Peyer's patch (tissue), 4 donors: ENCODE measurements at regions not wholly inside any gene's neighbourhood (a gene's known extent, or its start where the extent isn't known, plus 50 kb on each side); places are given as distances from the start of the nearest gene placed in this dataset.

Source experiments
- DNase-seq, 3 donors: peaks; one replicate each; pipeline ENCODE4 v3.0.0-alpha.2; 2017 to 2019
- H3K27ac ChIP-seq, 4 donors: fragments of 200-600 bp; sonication (generic); one replicate each; pipeline ENCODE4 v1.5.1; 2016 to 2019
- H3K27me3 ChIP-seq, 2 donors: fragments of 200-600 bp; sonication (generic); one replicate each; pipeline ENCODE4 v1.5.1; 2019
- H3K36me3 ChIP-seq, 3 donors: fragments of 200-600 bp; sonication (generic); one replicate each; pipeline ENCODE4 v1.5.1; 2016 to 2019
- H3K4me1 ChIP-seq, 4 donors: fragments of 200-600 bp; sonication (generic); one replicate each; pipeline ENCODE4 v1.5.1; 2016 to 2019
- H3K4me3 ChIP-seq, 4 donors: fragments of 200-600 bp; sonication (generic); 1 replicate in 3 of 4; 2 replicates in 1 of 4; pipeline ENCODE4 v1.5.1; 2016 to 2019; ENCODE audit warnings: mild to moderate bottlenecking in 1 of 4
- H3K9me3 ChIP-seq, 4 donors: fragments of 200-600 bp; sonication (generic); one replicate each; pipeline ENCODE4 v1.5.1; 2016 to 2019; ENCODE audit warnings: mild to moderate bottlenecking in 1 of 4
- CTCF ChIP-seq, 6 experiments: fragments of 450-650 bp in 4 of 6; fragments of 200-600 bp in 2 of 6; sonication (generic) in 1 of 6; IDR thresholded peaks; one replicate each; pipeline ENCODE4 v1.5.1; 2017 to 2019; ENCODE audit warnings: antibody characterized with exemption in 6 of 6, mild to moderate bottlenecking in 3 of 6, moderate library complexity in 1 of 6
- POLR2A ChIP-seq, 2 donors: fragments of 450-650 bp; IDR thresholded peaks; one replicate each; pipeline ENCODE4 v1.5.1; 2017; ENCODE audit warnings: antibody characterized with exemption in 2 of 2, mild to moderate bottlenecking in 2 of 2, moderate library complexity in 2 of 2

- DNase-seq, result no peak
- Histone ChIP-seq H3K9me3 (peaks cover 0 to 4% (median 0%) of the 10 kb centered on the region in 4 donors), H3K27ac (no peak overlapping the region), H3K27me3 (no peaks in the 10 kb centered on the region), H3K36me3 (no peaks in the 10 kb centered on the region), H3K4me1 (no peaks in the 10 kb centered on the region), H3K4me3 (no peak overlapping the region)
- TF ChIP-seq CTCF (IDR thresholded peaks at IDR 0.05) (no peak), POLR2A (IDR thresholded peaks at IDR 0.05) (no peak)
Measured at GRCh38 chr9:8036914-8037524, 237.4 kb upstream of the DMAC1 start.

GRCh38 chr9:8033794-8034193, 234.2 kb upstream of the DMAC1 start:
- TF ChIP-seq CTCF (IDR thresholded peaks at IDR 0.05), result no peak
- TF ChIP-seq POLR2A (IDR thresholded peaks at IDR 0.05), result no peak
- Histone ChIP-seq H3K9me3 (peaks cover 0 to 4% (median 0%) of the 10 kb centered on the region in 4 donors), H3K27me3 (no peaks in the 10 kb centered on the region), H3K4me3 (no peak overlapping the region), H3K4me1 (no peaks in the 10 kb centered on the region), H3K27ac (no peak overlapping the region), H3K36me3 (no peaks in the 10 kb centered on the region)
- DNase-seq, result no peak

GRCh38 chr9:8030095-8030494, 230.5 kb upstream of the DMAC1 start:
- no peaks in the 10 kb centered on the region for H3K27me3 ChIP-seq
- H3K27ac ChIP-seq, result no peak overlapping the region
- no peaks in the 10 kb centered on the region for H3K36me3 ChIP-seq
- H3K4me3 ChIP-seq, result no peak overlapping the region
- H3K9me3 ChIP-seq, result no peaks in the 10 kb centered on the region
- H3K4me1 ChIP-seq, result no peaks in the 10 kb centered on the region
- TF ChIP-seq CTCF (IDR thresholded peaks at IDR 0.05), result no peak
- TF ChIP-seq POLR2A (IDR thresholded peaks at IDR 0.05), result no peak
- no peak for DNase-seq

GRCh38 chr9:8027351-8027750, 227.8 kb upstream of the DMAC1 start:
- no peak overlapping the region for H3K4me3 ChIP-seq
- no peak overlapping the region for H3K27ac ChIP-seq
- no peak for DNase-seq
- no peaks in the 10 kb centered on the region for H3K27me3 ChIP-seq
- no peaks in the 10 kb centered on the region for H3K9me3 ChIP-seq
- TF ChIP-seq CTCF (IDR thresholded peaks at IDR 0.05), result no peak
- no peak for TF ChIP-seq POLR2A (IDR thresholded peaks at IDR 0.05)
- H3K4me1 ChIP-seq, result no peaks in the 10 kb centered on the region
- no peaks in the 10 kb centered on the region for H3K36me3 ChIP-seq

GRCh38 chr9:8025551-8025950, 226.0 kb upstream of the DMAC1 start:
- Histone ChIP-seq H3K4me1 (no peaks in the 10 kb centered on the region), H3K27ac (no peak overlapping the region), H3K27me3 (no peaks in the 10 kb centered on the region), H3K9me3 (no peaks in the 10 kb centered on the region), H3K4me3 (no peak overlapping the region), H3K36me3 (no peaks in the 10 kb centered on the region)
- DNase-seq, result no peak
- TF ChIP-seq CTCF (IDR thresholded peaks at IDR 0.05) (no peak), POLR2A (IDR thresholded peaks at IDR 0.05) (no peak)

- TF ChIP-seq CTCF (IDR thresholded peaks at IDR 0.05) (no peak), POLR2A (IDR thresholded peaks at IDR 0.05) (no peak)
- Histone ChIP-seq H3K27me3 (no peaks in the 10 kb centered on the region), H3K36me3 (no peaks in the 10 kb centered on the region), H3K4me1 (no peaks in the 10 kb centered on the region), H3K4me3 (no peak overlapping the region), H3K27ac (no peak overlapping the region), H3K9me3 (no peaks in the 10 kb centered on the region)
- no peak for DNase-seq
Measured at GRCh38 chr9:8020186-8020585, 220.6 kb upstream of the DMAC1 start.
